ENCODE measurements at regions not wholly inside any gene's neighbourhood (a gene's known extent, or its start where the extent isn't known, plus 50 kb on each side); places are given as distances from the start of the nearest gene placed in this dataset.

DNA sequence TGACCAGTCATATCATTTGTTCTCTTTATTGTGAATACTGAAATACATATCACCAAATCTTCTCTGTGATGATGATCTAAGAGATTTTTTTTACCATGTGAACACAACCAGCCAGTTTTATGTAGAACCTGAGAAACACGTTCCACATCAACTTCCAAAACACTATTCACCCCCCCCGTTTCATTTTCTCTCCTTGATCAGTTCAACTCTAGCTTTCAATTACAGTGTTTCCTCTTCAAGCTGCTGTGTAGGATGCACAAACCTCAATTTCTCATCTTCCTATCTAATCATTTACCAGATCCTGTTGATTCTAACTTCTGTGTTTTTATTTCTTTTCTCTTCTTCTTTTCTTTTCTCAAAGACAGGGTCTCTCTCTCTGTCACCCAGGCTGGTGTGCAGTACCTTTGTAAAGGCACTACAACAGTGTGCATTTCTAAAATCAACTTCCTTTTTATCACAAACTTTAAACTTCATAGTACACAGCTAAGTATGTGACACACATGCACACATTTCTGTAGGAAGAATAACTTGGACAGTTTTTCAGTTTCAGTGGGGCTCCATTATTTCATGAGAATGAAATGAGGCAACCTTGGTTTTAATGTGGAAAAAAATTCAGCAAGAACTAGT, 149.9 kb upstream of the FBXO33 start:
- Histone ChIP-seq H3F3A (ENCODE audit: low read length, unreplicated experiment) (no peaks in the 10 kb centered on the region), H2AFZ (ENCODE audit: low read length) (no peak overlapping the region), H3K27me3 (ENCODE audit: low read length) (0 out of 2 replicates have a peak, but pooled peaks cover 10% of the 10 kb centered on the region), H4K20me1 (ENCODE audit: low read length) (no peaks in the 10 kb centered on the region), H3K79me2 (ENCODE audit: low read length) (no peaks in the 10 kb centered on the region), H3K9me2 (replicated peaks; ENCODE audit: low read length) (no peaks in the 10 kb centered on the region), H3K4me1 (ENCODE audit: insufficient read depth, low read length) (0 out of 2 replicates have a peak, but pooled peaks cover 2% of the 10 kb centered on the region), H3K27ac (ENCODE audit: low read length) (no peak overlapping the region), H3K4me3 (ENCODE audit: low read length) (no peak overlapping the region), H3K9ac (ENCODE audit: low read length) (no peak overlapping the region), H3K36me3 (ENCODE audit: low read depth, low read length) (no peaks in the 10 kb centered on the region), H3K9me3 (ENCODE audit: low read length) (no peaks in the 10 kb centered on the region), H3K4me2 (ENCODE audit: low read length) (no peak overlapping the region)
- no peak for DNase-seq
- ATAC-seq, result no peak
- POLR2A ChIA-PET (ENCODE audit: unreplicated experiment), result no interaction called here
- TF ChIP-seq, protein P1, sequence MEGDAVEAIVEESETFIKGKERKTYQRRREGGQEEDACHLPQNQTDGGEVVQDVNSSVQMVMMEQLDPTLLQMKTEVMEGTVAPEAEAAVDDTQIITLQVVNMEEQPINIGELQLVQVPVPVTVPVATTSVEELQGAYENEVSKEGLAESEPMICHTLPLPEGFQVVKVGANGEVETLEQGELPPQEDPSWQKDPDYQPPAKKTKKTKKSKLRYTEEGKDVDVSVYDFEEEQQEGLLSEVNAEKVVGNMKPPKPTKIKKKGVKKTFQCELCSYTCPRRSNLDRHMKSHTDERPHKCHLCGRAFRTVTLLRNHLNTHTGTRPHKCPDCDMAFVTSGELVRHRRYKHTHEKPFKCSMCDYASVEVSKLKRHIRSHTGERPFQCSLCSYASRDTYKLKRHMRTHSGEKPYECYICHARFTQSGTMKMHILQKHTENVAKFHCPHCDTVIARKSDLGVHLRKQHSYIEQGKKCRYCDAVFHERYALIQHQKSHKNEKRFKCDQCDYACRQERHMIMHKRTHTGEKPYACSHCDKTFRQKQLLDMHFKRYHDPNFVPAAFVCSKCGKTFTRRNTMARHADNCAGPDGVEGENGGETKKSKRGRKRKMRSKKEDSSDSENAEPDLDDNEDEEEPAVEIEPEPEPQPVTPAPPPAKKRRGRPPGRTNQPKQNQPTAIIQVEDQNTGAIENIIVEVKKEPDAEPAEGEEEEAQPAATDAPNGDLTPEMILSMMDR (conservative IDR thresholded peaks at IDR 0.05; ENCODE audit: low read depth, low read length), result no peak
- no peak for TF ChIP-seq EZH2 (IDR thresholded peaks at IDR 0.05; ENCODE audit: low read length, unreplicated experiment)
- no peak for TF ChIP-seq EZH2phosphoT487 (IDR thresholded peaks at IDR 0.05; ENCODE audit: borderline replicate concordance, low read length)
- intact Hi-C loops (cut with micrococcal nuclease), result no loop called here
- BruUV-seq (replicated peaks), result no TSS peak
- CTCF ChIA-PET, result no interaction called here

DNA sequence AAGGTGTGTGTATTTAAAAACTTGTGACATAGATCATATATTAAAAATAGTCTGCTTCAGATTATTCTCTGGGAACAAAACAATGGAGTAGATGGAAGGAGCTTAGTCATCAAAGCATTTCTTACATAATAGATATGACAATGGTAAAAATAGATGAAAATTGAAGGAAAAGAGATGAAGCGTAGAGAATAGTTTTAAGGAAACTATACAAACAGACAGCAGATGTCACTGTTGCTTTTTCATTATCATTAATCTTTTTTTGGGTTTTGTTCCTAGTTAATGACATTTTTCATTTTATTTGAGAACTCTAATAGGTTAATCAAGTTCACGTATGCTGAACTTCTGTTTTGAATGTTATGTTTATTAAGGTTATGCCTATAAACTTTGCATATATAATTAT, 149.2 kb upstream of the FBXO33 start:
- Histone ChIP-seq H3K9ac (ENCODE audit: low read length) (no peak overlapping the region), H3K79me2 (ENCODE audit: low read length) (no peaks in the 10 kb centered on the region), H3K36me3 (ENCODE audit: low read depth, low read length) (no peaks in the 10 kb centered on the region), H3F3A (ENCODE audit: low read length, unreplicated experiment) (no peaks in the 10 kb centered on the region), H3K4me3 (ENCODE audit: low read length) (no peak overlapping the region), H3K27me3 (ENCODE audit: low read length) (0 out of 2 replicates have a peak, but pooled peaks cover 10% of the 10 kb centered on the region), H3K9me3 (ENCODE audit: low read length) (no peaks in the 10 kb centered on the region), H3K4me2 (ENCODE audit: low read length) (no peak overlapping the region), H2AFZ (ENCODE audit: low read length) (no peak overlapping the region), H3K9me2 (replicated peaks; ENCODE audit: low read length) (no peaks in the 10 kb centered on the region), H3K4me1 (ENCODE audit: insufficient read depth, low read length) (0 out of 2 replicates have a peak, but pooled peaks cover 4% of the 10 kb centered on the region), H3K27ac (ENCODE audit: low read length) (no peak overlapping the region), H4K20me1 (ENCODE audit: low read length) (no peaks in the 10 kb centered on the region)
- no TSS peak for BruUV-seq (replicated peaks)
- ChIA-PET CTCF (no interaction called here), POLR2A (ENCODE audit: unreplicated experiment) (no interaction called here)
- intact Hi-C loops (cut with micrococcal nuclease), result no loop called here
- ATAC-seq (no peak), DNase-seq (peak; percentile 21)
- TF ChIP-seq EZH2phosphoT487 (IDR thresholded peaks at IDR 0.05; ENCODE audit: borderline replicate concordance, low read length), result no peak
- TF ChIP-seq, protein P1 (conservative IDR thresholded peaks at IDR 0.05; ENCODE audit: low read depth, low read length), result peak; percentile 63

GRCh38 chr14:39580696-39581095, 148.5 kb upstream of the FBXO33 start:
- H4K20me1 ChIP-seq (ENCODE audit: low read length), result no peaks in the 10 kb centered on the region
- H3K27ac ChIP-seq (ENCODE audit: low read length), result no peak overlapping the region
- no peak overlapping the region for H3K9ac ChIP-seq (ENCODE audit: low read length)
- ChIA-PET POLR2A (ENCODE audit: unreplicated experiment) (no interaction called here), CTCF (no interaction called here)
- H3K27me3 ChIP-seq (ENCODE audit: low read length), result 0 out of 2 replicates have a peak, but pooled peaks cover 10% of the 10 kb centered on the region
- intact Hi-C loops (cut with micrococcal nuclease), result no loop called here
- no peaks in the 10 kb centered on the region for H3K9me2 ChIP-seq (replicated peaks; ENCODE audit: low read length)
- ATAC-seq (no peak), DNase-seq (no peak)
- no peaks in the 10 kb centered on the region for H3K79me2 ChIP-seq (ENCODE audit: low read length)
- BruUV-seq (replicated peaks), result no TSS peak
- TF ChIP-seq, protein P1 (conservative IDR thresholded peaks at IDR 0.05; ENCODE audit: low read depth, low read length), result no peak
- H3K36me3 ChIP-seq (ENCODE audit: low read depth, low read length), result no peaks in the 10 kb centered on the region
- H3K4me1 ChIP-seq (ENCODE audit: insufficient read depth, low read length), result 0 out of 2 replicates have a peak, but pooled peaks cover 4% of the 10 kb centered on the region
- H3F3A ChIP-seq (ENCODE audit: low read length, unreplicated experiment), result no peaks in the 10 kb centered on the region
- H3K4me3 ChIP-seq (ENCODE audit: low read length), result no peak overlapping the region
- H2AFZ ChIP-seq (ENCODE audit: low read length), result no peak overlapping the region
- H3K9me3 ChIP-seq (ENCODE audit: low read length), result no peaks in the 10 kb centered on the region
- H3K4me2 ChIP-seq (ENCODE audit: low read length), result no peak overlapping the region
